T follicular helper cell (primary cell): ENCODE measurements at regions not wholly inside any gene's neighbourhood (a gene's known extent, or its start where the extent isn't known, plus 50 kb on each side); places are given as distances from the start of the nearest gene placed in this dataset.

Experiments
- DNase-seq: peaks from one replicate; pipeline ENCODE4 v3.0.0-alpha.2; 2020; ENCODE audit warnings: low read depth

GRCh38 chr11:112752563-112752962 is 208.7 kb upstream of the NCAM1 start:
- DNase-seq: no peak

DNA sequence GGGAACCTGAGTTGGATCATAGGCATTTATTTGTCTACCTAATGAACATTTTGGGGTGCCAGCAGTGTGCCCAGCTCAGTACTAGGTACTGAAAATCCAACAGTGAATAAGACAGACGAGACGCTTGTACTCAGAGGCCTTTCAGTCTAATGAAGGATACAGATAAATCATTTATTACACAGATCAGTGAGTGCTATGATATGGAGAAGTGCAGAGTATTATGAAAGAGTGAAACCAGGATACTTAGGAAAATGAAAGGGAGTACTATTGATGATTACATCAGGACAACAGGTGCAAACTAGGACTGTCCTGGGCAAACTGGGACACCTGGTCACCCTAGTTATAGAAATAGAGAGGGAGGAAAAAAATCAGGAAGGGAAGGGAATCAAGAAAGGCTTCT is 207.5 kb upstream of the NCAM1 start:
- no peak for DNase-seq

- no peak for DNase-seq
These were observed 201.8 kb upstream of the NCAM1 start for GRCh38 chr11:112759418-112759817.

- DNase-seq: no peak
These were observed 200.7 kb upstream of the NCAM1 start for GRCh38 chr11:112760396-112761059.

- no peak for DNase-seq
These were observed 199.1 kb upstream of the NCAM1 start for GRCh38 chr11:112761911-112762706.

DNA sequence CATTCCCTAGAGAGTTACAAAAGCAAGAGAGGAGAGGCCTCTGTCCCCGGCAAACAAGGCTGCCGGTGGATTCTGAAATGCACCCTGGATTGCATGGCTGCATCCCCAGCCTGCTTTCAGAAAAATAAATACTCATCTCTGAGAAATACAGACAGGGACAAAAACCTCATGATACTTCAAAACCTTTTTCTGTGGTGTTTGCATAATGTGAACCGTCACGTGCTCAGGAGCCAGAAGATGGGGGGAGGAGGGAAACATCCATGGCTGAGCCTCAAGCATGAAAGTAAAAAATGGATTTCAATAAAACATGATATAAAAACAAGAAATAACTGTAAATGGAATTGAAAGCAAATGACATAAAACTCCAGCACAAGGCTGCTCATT is 198.5 kb upstream of the NCAM1 start:
- DNase-seq: no peak

DNA sequence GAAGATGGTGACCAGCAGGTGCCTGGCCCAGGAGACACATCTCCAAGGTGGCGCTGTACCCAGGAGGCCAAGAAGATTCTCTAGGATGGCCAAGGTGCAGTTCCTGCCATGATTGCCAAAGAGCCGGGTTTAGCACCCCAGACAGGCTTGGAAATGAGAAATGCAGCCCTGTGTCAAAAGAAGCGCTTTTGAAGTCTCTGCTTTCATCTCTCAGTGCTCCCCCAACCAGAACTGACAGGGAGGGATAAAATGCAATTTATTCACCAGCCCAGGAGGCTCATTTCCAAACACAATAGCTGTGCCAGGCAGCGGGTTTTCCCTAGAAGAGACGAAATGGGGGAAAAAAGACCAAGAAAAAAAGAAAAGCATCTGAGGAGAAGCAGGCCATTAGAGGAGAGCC is 195.9 kb upstream of the NCAM1 start:
- no peak for DNase-seq

DNA sequence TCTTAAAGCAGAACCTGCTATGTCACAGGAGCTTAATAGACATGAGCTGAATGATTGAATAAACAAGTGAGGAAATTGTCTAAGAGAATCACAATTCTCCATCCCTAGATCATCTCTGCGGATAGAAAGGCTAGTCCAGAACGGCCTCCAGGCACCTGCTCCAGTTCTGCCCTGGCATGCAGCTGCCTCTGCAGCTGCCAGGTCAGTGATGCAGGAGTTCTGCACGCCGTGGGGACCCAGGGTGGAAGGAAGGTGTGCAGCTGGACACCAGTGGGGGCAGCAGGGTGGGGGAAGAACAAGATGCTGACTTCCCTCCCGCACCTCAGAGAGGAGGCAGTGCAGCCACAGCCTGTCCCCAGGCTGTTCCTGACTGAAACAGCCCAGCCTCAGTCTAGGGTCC is 192.1 kb upstream of the NCAM1 start:
- DNase-seq: no peak

- DNase-seq: no peak
These were observed 191.6 kb upstream of the NCAM1 start for GRCh38 chr11:112769584-112769983.

DNA sequence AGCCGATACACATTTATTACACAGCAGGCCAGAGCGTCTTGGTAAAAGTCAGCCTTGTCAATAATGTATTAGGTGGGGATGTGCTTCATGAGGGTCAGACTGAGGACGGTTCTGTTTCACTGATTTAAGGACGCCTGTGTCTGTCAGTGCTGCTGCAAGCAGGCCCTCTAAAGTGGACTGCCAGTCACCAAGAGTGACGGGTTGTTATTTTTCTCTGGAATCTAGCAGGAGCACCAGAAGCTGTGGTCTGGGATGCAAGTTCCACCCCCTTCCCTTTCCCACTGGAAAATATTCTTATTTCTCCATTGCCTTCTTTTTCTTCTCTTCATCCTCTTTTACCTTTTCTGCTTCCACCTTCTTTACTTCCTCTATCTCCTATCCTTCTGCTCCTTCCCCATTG is 191.2 kb upstream of the NCAM1 start:
- DNase-seq: no peak

DNA sequence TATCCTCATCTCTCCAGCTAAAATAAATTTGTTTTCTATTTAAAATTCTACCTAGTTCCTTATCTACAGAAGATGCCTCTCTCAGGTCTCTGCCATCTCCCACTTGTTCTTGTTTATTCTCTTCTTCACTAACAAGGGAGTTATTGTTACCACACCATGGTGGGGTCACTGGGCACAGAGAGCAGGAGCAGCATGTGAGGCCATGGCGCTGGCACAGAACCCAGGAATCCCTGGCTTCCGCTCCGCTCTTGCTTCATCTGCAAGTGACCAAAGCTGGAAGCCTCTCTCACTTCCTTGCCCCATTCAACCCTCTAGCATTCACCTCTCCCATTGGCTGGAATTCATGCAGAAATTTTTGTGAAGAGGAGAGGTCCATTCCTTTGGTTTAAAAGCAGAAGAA is 190.7 kb upstream of the NCAM1 start:
- no peak for DNase-seq

GRCh38 chr11:112771851-112772250 is 189.4 kb upstream of the NCAM1 start:
- DNase-seq: no peak

GRCh38 chr11:112773264-112773663 is 188.0 kb upstream of the NCAM1 start:
- no peak for DNase-seq

- DNase-seq: no peak
These were observed 184.4 kb upstream of the NCAM1 start for GRCh38 chr11:112776834-112777233.

- no peak for DNase-seq
These were observed 183.9 kb upstream of the NCAM1 start for GRCh38 chr11:112777283-112777751.

DNA sequence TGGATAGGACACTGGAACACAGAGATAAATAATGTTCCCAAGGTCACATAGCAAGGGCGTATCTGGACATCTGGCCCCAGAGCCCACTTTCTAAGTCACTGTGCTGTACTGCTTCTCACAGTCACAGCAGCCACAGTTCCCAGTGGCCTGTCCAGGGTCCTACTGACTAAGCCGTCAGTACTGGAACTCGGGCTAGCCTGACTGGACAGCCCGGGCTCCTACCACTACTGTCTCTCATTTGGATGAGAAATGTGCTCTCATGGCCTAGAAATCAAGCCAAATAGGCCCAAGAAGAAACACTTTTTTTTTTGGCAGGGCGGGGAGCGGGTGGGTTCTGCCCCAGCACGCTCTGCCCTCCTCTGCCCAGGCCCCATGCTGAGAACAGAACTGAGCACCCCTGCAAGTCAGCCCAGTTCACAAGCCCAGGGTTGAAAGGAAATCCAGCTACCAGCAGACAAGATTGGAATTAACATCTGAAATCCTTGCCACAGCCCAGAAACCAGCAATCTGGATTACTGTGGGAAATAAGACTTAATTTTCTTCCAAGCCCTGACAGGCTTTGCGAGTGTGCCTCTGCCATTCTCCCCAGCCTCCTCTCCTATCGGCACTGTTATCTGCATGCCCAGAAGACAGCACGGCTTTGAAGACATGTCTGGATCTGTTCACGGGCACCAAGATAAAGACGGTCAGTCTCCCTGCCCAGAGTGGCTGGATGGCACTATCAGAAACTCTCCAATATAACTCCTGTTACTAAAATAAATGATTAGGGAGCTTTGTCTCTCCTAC is 182.9 kb upstream of the NCAM1 start:
- no peak for DNase-seq

- no peak for DNase-seq
These were observed 182.3 kb upstream of the NCAM1 start for GRCh38 chr11:112778877-112779266.

GRCh38 chr11:112780351-112781087 is 180.7 kb upstream of the NCAM1 start:
- DNase-seq: no peak

GRCh38 chr11:112783945-112784322 is 177.3 kb upstream of the NCAM1 start:
- no peak for DNase-seq

DNA sequence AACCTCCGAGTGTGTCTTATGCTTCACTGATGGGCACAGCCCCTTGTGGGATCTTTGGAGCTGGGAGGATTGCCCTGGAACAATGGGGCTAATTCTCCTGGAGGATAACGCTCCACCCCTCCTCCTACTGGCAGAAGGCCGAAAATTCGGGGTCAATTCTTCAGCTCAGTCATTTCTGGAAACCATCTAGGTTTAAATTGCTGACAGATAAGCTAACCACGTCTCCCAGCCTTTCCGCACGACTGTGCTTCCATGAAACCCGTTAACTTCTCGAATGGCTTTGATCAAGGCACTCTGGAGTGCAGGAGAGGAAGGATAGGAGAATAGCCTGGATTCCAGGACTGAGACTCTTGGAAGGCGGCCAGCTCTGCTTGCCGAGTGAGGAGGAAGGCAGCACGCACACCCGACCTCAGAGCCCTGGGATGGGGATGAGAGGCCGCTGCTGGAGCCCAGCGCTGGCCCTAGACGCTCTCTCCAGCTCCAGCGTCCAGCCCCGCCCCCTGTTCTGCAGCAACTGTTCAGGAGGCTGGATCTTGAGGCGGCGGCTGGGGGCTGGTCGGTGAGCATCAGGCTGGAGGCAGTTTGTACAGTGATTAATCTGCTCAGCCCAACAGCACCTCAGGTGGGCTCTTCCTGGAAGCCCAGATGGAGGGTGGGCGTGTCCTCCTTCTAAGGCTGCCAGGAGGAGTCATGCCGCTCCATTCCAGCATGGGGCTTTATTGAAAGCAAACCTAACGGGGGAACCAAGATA is 176.7 kb upstream of the NCAM1 start:
- no peak for DNase-seq

- no peak for DNase-seq
These were observed 176.1 kb upstream of the NCAM1 start for GRCh38 chr11:112785149-112785548.
